Immature natural killer cell (primary cell): ENCODE measurements at regions not wholly inside any gene's neighbourhood (a gene's known extent, or its start where the extent isn't known, plus 50 kb on each side); places are given as distances from the start of the nearest gene placed in this dataset.

Experiments used
- DNase-seq, 3 donors: peaks; one replicate each; pipeline ENCODE4 v3.0.0; 2022; ENCODE audit warnings: mixed read lengths in 1 of 3
- H3K27ac Mint-ChIP-seq, 6 donors: one replicate each; pipeline ENCODE4 v1.8.0; 2020; ENCODE audit warnings: mixed read lengths in 6 of 6, mild to moderate bottlenecking in 5 of 6, inconsistent platforms in 4 of 6, moderate library complexity in 3 of 6
- H3K27me3 Mint-ChIP-seq, 3 donors: one replicate each; pipeline ENCODE4 v1.8.0; 2020 to 2021; ENCODE audit warnings: low read depth in 3 of 3, mild to moderate bottlenecking in 3 of 3, mixed read lengths in 3 of 3, moderate library complexity in 3 of 3, inconsistent platforms in 1 of 3
- H3K36me3 Mint-ChIP-seq, 3 donors: one replicate each; pipeline ENCODE4 v1.8.0; 2020; ENCODE audit warnings: mixed read lengths in 3 of 3, inconsistent platforms in 2 of 3, mild to moderate bottlenecking in 2 of 3
- H3K4me1 Mint-ChIP-seq, 2 donors: one replicate each; pipeline ENCODE4 v1.8.0; 2020; ENCODE audit warnings: inconsistent platforms in 2 of 2, mild to moderate bottlenecking in 2 of 2, mixed read lengths in 2 of 2, moderate library complexity in 1 of 2
- H3K4me3 Mint-ChIP-seq, 5 donors: one replicate each; pipeline ENCODE4 v1.8.0; 2020; ENCODE audit warnings: mild to moderate bottlenecking in 5 of 5, mixed read lengths in 5 of 5, inconsistent platforms in 3 of 5, moderate library complexity in 3 of 5
- H3K9me3 Mint-ChIP-seq, 6 donors: one replicate each; pipeline ENCODE4 v1.8.0; 2020; ENCODE audit warnings: mild to moderate bottlenecking in 6 of 6, mixed read lengths in 6 of 6, inconsistent platforms in 4 of 6, moderate library complexity in 3 of 6

DNA sequence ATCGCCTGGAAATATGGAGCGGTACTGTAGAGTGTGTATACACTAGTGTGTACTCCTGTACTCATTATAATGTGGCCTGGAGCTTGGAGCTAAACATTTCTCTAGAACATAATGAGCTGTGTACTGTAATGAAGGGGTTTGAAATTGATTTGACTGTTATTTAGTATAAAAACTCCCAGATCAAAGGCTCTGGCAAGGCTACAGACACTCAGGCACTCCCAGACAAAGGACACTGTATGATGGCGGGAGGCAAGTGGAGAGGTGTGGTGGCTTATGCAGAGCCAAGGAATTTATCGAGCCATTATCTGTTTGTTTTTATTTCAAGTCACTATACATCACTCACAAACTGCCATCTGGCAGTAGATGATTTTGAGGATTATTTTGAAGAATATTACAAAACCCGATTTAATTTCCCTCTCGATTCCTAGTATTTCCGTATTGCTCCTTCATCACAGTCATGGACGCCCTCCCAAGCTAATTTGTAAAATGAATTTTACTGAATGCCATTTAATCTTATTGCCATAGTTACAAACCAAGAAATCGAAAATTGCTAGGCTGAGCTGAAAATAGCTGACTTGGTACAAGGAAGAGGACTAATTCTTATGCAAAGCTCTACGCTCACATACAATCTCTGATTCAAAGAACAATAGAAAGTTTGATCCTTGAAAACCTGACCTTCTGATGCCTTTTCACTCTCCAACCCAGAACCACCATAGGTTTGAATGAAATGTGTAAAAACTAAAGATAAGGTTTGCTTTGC, 240.2 kb upstream of the SEMA6A start:
- Mint-ChIP-seq H3K27ac (no peak overlapping the region), H3K4me3 (no peak overlapping the region)

DNA sequence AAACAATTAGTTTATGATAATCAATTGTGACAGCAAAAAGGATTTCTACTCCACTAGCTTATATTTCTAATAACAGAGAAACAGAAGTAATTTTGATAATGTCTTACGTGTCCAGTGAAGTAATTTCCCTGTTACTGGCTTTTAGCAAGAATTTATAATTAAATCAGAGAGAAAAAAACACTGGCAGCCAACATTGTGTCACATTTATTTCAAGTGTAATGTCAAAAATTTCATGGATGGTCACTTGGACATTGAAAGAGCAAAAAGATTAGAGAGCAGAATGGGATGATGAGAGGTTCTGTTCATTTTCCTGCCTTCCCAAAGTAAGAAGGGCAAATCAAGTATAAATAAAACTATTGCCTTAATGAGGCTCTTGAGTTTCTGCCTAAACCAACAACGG, 239.3 kb upstream of the SEMA6A start:
- Mint-ChIP-seq H3K4me3 (no peak overlapping the region), H3K27ac (no peak overlapping the region), H3K27me3 (no peaks in the 10 kb centered on the region), H3K9me3 (peaks cover 0 to 12% (median 6%) of the 10 kb centered on the region in 6 donors), H3K36me3 (no peaks in the 10 kb centered on the region), H3K4me1 (no peaks in the 10 kb centered on the region)
- DNase-seq: no peak

More for the DNA sequence above, 240.2 kb upstream of the SEMA6A start:
- Mint-ChIP-seq H3K36me3 (no peaks in the 10 kb centered on the region), H3K27me3 (no peaks in the 10 kb centered on the region), H3K9me3 (peaks cover 0 to 12% (median 7%) of the 10 kb centered on the region in 6 donors), H3K4me1 (no peaks in the 10 kb centered on the region)
- no peak for DNase-seq

DNA sequence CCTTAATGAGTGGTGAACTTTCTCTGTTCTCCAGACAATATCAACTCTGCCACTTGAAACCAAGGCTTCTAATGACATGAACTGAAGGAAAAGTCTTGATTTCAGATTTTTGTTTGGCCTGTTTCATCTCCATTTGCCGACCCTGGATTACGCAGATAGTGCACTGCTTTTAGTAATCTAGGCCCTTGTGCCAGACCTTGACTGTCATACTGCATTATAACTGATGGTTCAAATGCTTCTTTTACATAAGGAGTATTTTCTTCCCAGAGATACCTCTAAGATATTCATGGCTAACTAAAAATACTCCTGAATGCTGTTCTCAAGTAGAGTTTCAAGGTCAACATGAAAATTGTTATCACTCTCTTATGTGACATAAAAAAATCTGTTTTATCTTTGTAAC, 238.7 kb upstream of the SEMA6A start:
- no peak overlapping the region for H3K27ac Mint-ChIP-seq
- no peak for DNase-seq
- H3K27me3 Mint-ChIP-seq: no peaks in the 10 kb centered on the region
- H3K4me1 Mint-ChIP-seq: no peaks in the 10 kb centered on the region
- H3K36me3 Mint-ChIP-seq: no peaks in the 10 kb centered on the region
- H3K9me3 Mint-ChIP-seq: peaks cover 0 to 12% (median 6%) of the 10 kb centered on the region in 6 donors
- H3K4me3 Mint-ChIP-seq: no peak overlapping the region

DNA sequence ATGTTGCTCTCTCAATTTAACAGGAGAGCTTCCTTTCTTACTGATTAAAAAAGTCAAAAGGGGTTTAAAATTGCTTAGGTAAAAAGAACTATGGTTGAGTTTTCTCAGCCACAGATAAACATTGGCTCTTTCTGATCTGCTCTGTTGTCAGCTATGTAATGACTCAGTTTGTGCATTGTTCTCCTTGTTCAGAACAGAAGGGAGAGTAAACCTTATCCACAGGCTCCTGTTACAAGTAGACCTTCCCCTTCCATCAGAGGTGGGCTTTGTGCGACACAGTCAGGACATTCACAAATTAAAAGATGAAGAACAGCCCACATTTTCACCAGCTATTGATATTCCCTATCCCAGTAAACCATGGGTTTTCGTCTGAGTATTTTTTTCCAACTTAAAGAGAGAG, 236.3 kb upstream of the SEMA6A start:
- H3K27me3 Mint-ChIP-seq: no peaks in the 10 kb centered on the region
- DNase-seq: no peak

DNA sequence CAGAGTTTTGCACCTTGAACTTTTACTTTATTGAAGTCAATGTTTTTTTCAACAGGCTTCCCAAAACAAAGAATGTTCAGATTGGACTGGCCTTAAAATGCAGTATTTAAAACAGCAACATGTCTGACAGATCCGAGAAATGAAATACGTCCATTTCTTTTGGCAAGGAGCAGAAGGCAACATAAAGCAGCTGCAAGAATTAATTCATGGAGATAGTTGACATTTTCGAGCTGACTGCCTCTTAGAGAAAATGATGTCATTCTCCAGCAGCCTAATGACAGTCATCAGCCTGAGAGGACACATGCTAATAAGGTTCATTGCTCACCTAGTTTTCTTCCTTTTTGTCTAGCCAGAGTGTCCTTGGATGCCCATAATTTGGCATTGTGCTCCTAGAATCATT, 232.2 kb upstream of the SEMA6A start:
- H3K27ac Mint-ChIP-seq: no peak overlapping the region
- DNase-seq: no peak
- H3K4me1 Mint-ChIP-seq: no peaks in the 10 kb centered on the region
- no peaks in the 10 kb centered on the region for H3K36me3 Mint-ChIP-seq
- peaks cover 0 to 2% (median 0%) of the 10 kb centered on the region in 3 donors for H3K27me3 Mint-ChIP-seq
- no peak overlapping the region for H3K4me3 Mint-ChIP-seq
- H3K9me3 Mint-ChIP-seq: peaks cover 0 to 11% (median 5%) of the 10 kb centered on the region in 6 donors

More for the DNA sequence above, 236.3 kb upstream of the SEMA6A start:
- peaks cover 4 to 12% (median 6%) of the 10 kb centered on the region in 6 donors for H3K9me3 Mint-ChIP-seq
- H3K36me3 Mint-ChIP-seq: no peaks in the 10 kb centered on the region
- no peak overlapping the region for H3K4me3 Mint-ChIP-seq
- no peaks in the 10 kb centered on the region for H3K4me1 Mint-ChIP-seq
- no peak overlapping the region for H3K27ac Mint-ChIP-seq

DNA sequence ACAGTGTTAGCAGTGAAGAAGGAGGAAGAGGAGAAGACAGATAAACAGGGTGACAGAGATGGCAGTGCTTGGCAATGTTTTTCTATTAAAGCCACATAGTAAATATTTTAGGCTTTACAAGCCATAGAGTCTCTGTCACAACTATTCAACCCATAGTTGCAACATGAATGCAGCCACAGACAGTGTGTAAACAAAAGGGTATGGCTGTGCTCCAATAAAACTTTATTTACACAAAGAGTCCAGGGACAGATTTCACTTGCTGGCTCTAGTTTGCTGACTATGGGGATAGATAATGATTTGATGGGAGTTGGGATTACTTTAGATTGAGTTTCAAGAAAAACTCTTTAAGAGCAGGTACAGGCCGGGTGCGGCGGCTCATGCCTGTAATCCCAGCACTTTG, 224.8 kb upstream of the SEMA6A start:
- Mint-ChIP-seq H3K36me3 (peaks cover 0 to 3% (median 0%) of the 10 kb centered on the region in 3 donors), H3K4me1 (no peaks in the 10 kb centered on the region), H3K9me3 (peaks cover 2 to 16% (median 11%) of the 10 kb centered on the region in 6 donors), H3K4me3 (no peak overlapping the region), H3K27ac (no peak overlapping the region), H3K27me3 (peaks cover 0 to 2% (median 2%) of the 10 kb centered on the region in 3 donors)
- DNase-seq: no peak

DNA sequence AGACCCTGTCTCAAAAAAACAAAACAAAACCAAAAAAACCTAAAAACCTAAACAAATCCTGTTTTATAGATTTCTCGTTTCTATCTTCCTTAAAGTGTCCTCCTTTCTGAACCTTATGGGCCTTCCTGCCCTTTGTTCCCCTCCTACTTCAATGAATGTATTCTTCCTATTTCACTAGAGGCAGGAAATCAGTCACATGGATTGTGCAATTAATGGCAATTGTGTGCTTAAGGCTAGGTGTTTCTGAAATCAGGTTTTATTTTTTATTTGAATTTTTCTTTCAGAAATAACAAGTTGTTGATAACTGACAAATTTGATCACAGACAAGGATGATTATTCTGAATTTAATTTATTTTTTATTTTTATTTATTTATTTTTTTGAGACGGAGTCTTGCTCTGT, 220.6 kb upstream of the SEMA6A start:
- no peak overlapping the region for H3K4me3 Mint-ChIP-seq
- H3K27me3 Mint-ChIP-seq: peaks cover 0 to 3% (median 0%) of the 10 kb centered on the region in 3 donors
- peaks cover 0 to 3% (median 0%) of the 10 kb centered on the region in 3 donors for H3K36me3 Mint-ChIP-seq
- peaks cover 0 to 14% (median 7%) of the 10 kb centered on the region in 6 donors for H3K9me3 Mint-ChIP-seq
- no peak overlapping the region for H3K27ac Mint-ChIP-seq
- no peaks in the 10 kb centered on the region for H3K4me1 Mint-ChIP-seq
- no peak for DNase-seq

DNA sequence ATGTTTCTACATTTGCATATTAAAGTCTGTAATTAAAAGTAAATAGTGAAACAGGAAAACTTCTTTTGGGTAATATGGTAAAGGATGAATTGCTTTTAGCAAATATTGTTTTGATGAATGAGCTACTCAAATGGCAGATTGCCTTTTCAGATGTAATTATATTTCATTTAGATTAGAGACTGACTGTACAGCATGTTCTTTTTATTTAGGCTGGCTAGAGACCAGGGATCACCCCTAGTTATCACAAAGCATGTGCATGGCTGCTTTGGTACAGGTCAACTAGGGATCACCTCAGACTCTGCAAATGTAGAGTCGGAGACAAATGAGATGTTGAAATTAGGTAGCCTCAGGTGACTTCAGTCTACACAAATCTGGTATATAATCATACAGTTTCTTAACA, 214.9 kb upstream of the SEMA6A start:
- H3K27me3 Mint-ChIP-seq: peaks cover 0 to 1% (median 0%) of the 10 kb centered on the region in 3 donors
- no peaks in the 10 kb centered on the region for H3K36me3 Mint-ChIP-seq
- H3K4me3 Mint-ChIP-seq: no peak overlapping the region
- peaks cover 0 to 14% (median 5%) of the 10 kb centered on the region in 6 donors for H3K9me3 Mint-ChIP-seq
- no peak for DNase-seq
- H3K27ac Mint-ChIP-seq: no peak overlapping the region
- H3K4me1 Mint-ChIP-seq: no peaks in the 10 kb centered on the region

DNA sequence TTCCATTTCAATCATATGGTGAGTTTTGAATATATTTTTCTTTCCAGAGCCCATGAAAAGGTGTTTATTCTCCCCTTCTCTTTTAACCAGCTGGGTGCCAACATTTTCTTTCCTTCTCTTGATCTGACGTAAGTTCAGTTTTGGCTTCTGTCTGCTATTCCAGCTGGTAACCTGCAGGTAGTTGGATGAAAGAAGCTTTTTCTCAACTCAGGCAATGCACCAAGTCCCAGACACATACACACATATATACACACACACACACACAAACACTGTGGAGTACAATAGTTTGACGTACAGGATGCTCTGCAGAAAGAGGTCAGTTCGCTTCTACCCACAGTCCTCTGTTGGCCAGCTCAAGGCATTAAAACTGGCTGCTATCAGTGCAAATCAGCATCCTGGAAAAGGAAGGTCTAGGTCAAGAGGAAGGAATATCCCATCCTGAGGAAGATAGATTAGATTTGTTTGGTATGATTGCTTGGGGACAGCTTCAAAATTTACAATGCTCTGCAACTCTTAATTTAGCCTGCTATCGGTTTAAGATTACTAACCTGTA, 214.3 kb upstream of the SEMA6A start:
- H3K36me3 Mint-ChIP-seq: no peaks in the 10 kb centered on the region
- DNase-seq: no peak
- H3K27ac Mint-ChIP-seq: no peak overlapping the region
- H3K4me1 Mint-ChIP-seq: no peaks in the 10 kb centered on the region
- peaks cover 0 to 14% (median 5%) of the 10 kb centered on the region in 6 donors for H3K9me3 Mint-ChIP-seq
- H3K27me3 Mint-ChIP-seq: peaks cover 0 to 3% (median 0%) of the 10 kb centered on the region in 3 donors
- no peak overlapping the region for H3K4me3 Mint-ChIP-seq

DNA sequence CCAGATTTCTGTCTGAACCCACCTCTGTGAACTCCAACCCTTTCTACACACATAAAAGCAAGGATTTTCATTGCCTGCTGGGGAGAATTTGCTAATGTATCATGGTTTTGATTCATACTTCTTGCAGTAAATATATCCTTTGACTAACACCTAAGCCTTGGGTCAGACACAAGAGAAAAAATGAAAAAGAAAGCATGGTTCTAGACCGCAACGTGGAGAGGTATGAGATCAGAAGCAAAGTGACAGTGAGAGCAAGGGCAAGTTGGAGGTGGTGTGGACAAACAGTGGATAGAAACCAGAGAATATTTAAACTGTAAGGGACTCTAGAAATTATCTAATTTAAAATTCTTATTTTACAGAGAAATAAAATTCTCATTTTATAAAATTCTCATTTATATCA, 212.9 kb upstream of the SEMA6A start:
- Mint-ChIP-seq H3K27ac (no peak overlapping the region), H3K9me3 (peaks cover 0 to 14% (median 5%) of the 10 kb centered on the region in 6 donors), H3K36me3 (no peaks in the 10 kb centered on the region), H3K4me3 (no peak overlapping the region), H3K27me3 (peaks cover 0 to 4% (median 3%) of the 10 kb centered on the region in 3 donors), H3K4me1 (no peaks in the 10 kb centered on the region)
- DNase-seq: no peak

DNA sequence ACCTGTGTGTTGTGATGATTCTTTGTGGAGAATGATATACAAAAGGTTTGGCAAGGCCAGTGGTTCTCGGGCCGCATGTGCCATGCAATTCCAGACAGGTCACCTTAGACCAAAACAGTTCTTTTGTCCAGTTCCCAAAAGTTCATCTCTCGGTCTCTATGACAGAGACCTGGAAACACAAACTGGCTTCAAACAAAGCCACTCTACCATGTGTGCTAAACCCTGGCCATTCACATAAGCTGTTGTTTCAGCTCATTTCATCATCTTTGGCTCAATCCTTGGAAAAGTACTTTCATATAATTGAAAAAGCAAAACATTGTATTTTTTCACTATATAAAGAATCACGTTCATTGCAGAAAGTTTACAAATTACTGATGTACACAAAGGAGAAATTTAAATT, 210.5 kb upstream of the SEMA6A start:
- no peaks in the 10 kb centered on the region for H3K4me1 Mint-ChIP-seq
- H3K27me3 Mint-ChIP-seq: peaks cover 0 to 7% (median 3%) of the 10 kb centered on the region in 3 donors
- no peak overlapping the region for H3K27ac Mint-ChIP-seq
- no peak for DNase-seq
- no peak overlapping the region for H3K4me3 Mint-ChIP-seq
- no peaks in the 10 kb centered on the region for H3K36me3 Mint-ChIP-seq
- H3K9me3 Mint-ChIP-seq: peaks cover 0 to 14% (median 5%) of the 10 kb centered on the region in 6 donors

DNA sequence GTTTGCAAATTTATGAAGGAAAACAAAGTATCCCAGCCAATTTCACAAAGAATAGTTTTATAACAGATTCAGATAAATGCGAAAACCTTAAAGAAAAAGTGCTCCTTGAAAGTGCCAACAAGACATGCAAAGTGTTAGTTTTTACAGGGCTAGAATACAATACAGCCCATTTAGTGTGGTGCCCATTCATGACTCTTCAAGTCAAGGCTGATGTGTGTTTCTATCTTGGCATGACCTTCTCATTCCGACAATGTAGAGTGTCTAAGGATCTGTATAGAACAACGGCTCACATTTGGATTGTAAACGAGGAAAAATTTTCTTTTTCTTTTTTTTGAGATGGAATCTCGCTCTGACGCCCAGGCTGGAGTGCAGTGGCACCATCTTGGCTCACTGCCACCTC, 205.2 kb upstream of the SEMA6A start:
- Mint-ChIP-seq H3K4me1 (no peaks in the 10 kb centered on the region), H3K27ac (no peak overlapping the region), H3K4me3 (no peak overlapping the region), H3K9me3 (peaks cover 0 to 12% (median 4%) of the 10 kb centered on the region in 6 donors), H3K27me3 (peaks cover 0 to 7% (median 3%) of the 10 kb centered on the region in 3 donors), H3K36me3 (no peaks in the 10 kb centered on the region)
- DNase-seq: no peak

DNA sequence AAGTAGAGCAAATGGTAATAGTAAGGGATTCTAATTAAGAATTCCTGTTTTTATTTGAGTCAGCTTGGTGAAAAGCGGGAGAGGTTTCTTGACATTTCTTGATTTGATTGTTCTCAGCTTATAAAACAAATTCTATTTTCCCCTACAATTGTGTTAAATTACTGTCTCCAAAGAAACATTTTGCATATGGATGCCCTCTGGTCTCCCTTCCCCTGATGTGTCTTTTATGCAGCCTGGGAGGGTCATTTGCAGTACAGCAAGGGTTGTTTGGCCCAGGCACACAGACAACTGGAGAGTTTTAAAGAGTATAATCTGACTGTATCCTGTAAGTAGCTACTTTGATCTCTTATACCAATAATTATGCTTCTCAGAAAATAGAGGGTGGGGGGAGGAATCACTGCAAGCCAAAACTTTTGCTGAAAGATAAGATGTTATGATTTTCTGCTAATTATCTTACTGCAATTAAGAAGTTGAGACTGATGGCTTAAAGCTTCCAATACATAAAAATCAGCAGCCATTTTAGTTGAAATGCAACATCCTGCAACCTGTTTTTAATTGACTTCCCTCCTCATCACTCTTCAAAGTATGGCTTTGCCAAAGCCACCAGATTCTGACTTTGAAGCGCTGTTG, 204.1 kb upstream of the SEMA6A start:
- no peak overlapping the region for H3K4me3 Mint-ChIP-seq
- H3K36me3 Mint-ChIP-seq: no peaks in the 10 kb centered on the region
- peaks cover 0 to 11% (median 4%) of the 10 kb centered on the region in 6 donors for H3K9me3 Mint-ChIP-seq
- H3K4me1 Mint-ChIP-seq: no peaks in the 10 kb centered on the region
- H3K27ac Mint-ChIP-seq: no peak overlapping the region
- no peak for DNase-seq
- peaks cover 1 to 7% (median 2%) of the 10 kb centered on the region in 3 donors for H3K27me3 Mint-ChIP-seq

DNA sequence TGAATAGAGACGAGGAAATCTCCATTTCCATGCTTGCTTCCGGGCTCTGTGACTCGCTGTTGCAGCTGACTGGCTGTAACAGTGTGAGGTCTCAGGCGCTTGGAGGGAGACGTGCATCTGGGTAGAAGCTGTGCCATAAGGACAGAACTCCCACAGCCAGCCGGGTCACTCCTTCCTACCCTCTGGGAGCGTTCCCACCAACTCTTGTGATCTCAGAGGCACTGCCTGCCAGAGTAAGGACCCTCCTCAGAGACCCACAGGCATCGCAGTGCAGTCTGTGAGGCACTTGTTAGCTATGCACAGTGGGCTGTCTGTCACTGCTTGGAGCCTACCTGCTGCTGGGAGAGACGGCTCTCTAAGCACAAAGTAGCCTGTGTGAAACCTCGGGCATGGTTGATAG, 203.4 kb upstream of the SEMA6A start:
- Mint-ChIP-seq H3K27me3 (peaks cover 1 to 5% (median 2%) of the 10 kb centered on the region in 3 donors), H3K36me3 (no peaks in the 10 kb centered on the region), H3K9me3 (peaks cover 0 to 8% (median 4%) of the 10 kb centered on the region in 6 donors), H3K27ac (no peak overlapping the region), H3K4me3 (no peak overlapping the region), H3K4me1 (no peaks in the 10 kb centered on the region)
- DNase-seq: no peak
